ENCODE measurements at regions not wholly inside any gene's neighbourhood (a gene's known extent, or its start where the extent isn't known, plus 50 kb on each side); places are given as distances from the start of the nearest gene placed in this dataset.
"Not testable (repeated sequence)": the region's sequence is repeated elsewhere in the genome, so short reads cannot be mapped to it uniquely, and the experiment has no call there.

DNA sequence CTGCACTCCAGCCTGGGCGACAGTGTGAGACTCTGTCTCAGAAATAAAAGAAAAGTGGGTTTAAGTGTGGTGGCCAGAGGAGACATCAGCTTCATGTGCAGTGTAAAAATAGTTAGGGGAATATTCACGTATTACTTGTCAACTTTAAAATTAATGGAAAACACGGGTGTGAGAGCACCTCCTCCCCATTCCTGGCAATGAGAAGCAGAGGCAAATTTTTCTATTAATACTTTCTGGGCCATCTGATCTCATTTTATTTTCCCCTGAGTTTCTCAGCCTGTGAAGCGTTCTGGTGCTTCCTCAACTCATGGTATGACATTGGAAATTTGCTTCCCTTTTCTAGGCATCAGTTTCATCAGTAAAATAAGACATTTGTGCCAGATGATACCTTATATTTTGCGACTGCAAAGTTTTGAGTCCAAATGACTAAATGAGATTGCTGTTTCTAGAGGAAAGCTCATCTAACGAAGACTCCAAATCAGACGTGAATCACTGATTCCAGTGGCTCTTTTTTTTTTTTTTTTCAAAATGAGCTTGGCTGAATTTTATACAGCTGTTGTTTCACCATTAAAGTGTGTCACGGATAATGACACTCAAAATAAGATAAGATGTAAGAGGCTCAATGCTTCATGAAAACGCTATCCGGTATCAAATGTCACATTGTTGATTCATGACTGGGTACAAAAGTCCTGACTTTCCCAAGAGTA is 104.6 kb downstream of the MSX2 start:
- no peak for DNase-seq

DNA sequence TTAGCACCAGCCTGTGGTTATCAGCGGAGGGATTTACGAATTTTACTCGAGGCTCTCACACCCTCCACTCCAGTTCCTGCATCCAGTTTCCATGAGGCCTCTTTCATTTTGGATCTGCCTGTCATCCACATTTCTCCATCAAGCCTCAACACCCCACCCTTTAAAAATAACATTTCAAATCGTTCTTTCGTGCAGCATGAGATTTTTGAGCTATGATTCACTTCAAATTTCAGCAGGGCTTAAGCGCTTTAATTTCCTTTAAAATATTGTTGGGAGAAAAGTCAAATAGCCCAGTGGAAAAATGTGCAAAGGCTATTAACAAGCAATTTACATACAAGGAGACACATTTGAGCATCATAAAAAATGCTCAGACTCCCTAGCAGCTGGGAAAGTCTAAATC is 103.2 kb downstream of the MSX2 start:
- DNase-seq, result no peak

DNA sequence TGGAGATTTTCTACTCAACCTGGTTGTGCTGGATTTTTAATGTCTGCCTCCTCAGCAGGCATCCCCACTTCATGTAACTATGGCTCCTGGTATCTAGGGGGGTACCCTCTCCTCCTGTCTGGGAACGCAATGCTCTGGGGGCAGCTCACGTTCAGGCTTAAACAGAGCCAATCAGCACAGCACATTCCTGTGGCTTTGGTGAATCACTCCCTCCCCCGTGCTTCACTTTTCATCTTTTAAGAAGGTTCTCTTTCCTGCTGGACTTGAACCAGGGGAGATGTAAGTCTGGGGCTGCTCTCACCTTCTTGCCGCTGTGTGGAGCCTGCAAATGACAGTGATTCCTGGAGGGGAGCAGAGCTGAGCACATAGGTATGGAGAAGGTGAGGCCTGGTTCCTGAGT is 101.2 kb downstream of the MSX2 start:
- no peak for DNase-seq

DNA sequence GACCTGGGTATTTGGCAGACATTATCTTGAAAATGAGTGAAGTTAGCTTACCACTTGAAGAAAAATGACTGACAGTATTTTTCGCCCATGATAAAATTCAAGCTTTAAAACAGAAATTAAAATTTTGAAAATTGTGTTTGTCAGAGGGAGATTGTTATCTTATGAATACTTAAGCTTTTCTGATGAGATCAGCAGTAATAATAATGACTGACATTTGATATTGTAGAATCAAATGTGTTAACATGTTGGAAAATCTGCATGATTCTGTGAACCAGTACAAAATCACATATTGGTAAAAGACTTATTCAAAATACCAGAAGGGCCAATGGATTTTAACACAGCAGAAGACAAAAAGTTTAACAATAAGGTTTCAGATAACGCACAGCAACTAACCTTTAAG is 94.0 kb downstream of the MSX2 start:
- no peak for DNase-seq

DNA sequence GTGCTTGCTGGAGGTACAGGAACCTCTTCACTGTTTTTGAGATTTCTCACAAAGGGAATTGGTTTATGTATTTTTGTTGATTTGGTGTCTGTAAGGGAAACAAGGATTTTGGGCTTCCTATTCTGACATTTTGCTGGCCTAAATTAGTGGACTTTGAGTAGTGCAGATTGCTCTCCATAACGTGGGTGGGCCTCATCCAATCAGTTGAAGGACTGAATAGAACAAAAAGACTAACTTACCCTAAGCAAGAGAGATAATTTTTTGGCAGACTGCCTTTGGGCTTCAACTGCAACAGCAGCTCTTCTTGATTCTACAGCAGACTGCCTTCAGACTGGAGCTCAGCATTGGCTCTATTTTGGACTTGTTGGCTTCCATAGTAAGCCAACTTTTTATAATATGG is 93.2 kb downstream of the MSX2 start:
- no peak for DNase-seq

DNA sequence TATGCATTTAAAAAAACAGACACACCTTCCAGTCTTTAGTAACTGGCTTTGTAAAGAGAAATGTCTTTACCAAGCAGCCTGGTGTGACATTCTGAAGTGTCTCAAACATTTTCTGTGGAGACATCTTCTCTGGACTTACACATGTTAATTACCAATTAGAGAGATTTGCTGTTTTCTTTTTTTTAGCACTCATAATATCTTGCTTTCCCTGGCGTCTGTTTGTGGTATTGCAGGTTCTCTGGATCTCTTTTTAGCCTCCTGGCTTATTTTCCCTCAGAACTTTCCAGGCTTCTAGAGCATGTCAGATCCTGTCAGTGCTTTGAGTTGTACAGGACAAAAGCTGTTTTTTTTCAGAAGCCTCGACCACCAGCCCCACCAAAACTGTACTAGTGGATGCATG is 92.5 kb downstream of the MSX2 start:
- no peak for DNase-seq

DNA sequence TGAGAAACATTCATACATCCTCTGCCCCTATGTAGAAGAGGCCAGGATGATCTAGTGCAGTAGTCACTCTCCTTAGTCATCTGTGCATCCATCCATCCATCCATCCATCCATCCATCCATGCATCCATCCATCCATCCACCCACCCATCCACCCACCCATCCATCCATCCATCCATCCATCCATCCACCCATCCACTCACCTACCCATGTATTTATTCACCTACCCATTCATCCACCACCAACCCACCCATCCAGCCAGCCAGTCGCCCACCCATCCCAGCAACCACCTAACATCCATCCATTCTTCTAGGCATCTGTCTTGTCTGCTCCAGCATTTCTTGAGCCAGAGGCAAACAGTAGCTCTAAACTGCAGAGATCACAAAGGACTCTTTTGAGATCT is 87.1 kb downstream of the MSX2 start:
- no peak for DNase-seq

DNA sequence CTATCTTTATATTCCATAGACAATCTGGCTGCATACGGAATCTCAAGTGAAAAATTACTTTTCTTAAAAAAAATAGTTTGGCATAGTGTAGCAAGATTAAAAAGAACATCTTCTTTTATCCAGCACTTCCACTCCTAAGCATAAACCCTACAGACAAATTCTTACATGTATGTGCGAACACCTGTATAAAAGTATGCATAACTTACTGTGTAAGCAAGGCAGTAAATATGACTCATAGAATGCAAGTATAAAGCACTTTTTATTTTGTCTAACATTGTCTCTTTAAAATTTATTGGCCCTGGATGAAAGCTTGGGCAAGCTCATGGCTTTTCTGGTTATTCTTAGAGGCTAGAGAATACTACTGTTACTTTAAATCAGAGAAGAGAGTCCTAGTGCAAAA is 86.4 kb downstream of the MSX2 start:
- no peak for DNase-seq

DNA sequence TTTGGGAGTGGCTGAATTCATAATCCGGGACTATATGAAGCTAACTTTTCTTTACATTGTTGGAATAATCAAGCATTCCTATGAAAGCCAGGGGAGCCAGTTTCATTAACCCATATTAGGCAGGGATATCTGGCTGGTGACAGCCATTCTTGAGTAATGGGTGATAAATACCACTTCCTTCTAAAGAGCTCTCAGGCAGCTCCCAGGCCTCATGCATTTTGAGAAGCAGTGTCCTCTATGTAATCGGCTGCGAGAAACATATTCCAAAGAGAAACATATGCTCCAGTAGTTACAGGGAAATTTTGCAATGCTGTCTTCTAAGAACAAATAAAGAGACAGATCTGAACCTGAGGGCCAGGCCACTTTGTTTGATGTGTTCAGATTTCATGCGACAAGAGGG is 83.1 kb downstream of the MSX2 start:
- no peak for DNase-seq

DNA sequence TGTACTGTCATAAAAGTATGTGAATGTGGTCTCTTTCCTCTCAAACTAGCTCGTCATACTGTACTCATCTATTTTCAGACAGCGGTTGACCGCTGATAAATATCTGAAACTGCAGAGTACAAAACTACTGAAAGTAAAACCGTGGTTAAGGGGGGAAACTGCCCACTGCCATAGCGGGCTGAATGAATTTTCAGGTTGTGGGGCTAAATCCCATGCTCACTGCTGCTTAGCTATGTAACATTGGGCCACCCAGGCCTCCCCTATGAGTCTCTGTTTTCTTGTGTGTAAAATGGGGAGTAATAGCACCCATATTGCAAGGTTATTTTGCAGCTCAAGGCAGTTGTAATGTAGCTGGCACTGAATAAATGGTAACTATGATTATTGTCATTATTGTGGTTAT is 82.3 kb downstream of the MSX2 start:
- DNase-seq, result no peak

DNA sequence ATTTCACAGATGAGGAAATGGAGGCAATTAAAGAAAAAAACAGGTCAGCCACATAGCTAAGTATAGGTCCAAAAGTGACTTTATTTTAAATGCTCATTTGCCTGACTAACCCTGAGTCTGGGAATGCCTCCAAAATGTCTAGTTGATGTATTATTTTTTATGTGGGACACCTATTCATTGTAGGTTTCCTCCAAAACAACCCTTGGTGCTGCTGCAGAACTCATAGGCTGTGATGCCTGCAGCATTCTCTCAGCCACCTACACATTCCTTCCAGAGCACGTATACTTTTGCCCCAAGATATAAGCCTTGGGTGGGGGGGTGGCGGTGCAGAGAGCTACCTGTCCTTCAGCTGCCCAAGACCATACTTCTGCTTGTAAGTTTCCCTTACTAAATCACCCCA is 77.4 kb downstream of the MSX2 start:
- DNase-seq, result no peak

DNA sequence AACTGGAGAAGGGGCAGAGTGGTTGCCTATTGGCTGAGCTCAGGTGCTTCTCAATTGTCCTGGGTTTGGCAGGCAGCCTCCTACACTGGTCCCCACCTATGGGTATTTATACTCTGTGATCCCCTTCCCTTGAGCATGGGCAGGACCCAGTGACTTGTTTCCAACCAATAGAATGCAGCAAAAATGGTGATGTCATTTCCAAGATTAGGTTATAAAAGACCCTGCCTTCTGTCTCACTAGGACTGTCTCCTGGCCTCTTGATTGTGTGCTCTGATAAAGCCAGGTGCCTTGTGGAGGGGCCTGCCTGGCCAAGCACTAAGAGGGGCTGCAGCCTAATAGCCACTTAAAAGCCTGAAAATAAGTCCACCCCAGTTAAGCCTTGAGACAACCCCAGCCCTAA is 76.1 kb downstream of the MSX2 start:
- no peak for DNase-seq

DNA sequence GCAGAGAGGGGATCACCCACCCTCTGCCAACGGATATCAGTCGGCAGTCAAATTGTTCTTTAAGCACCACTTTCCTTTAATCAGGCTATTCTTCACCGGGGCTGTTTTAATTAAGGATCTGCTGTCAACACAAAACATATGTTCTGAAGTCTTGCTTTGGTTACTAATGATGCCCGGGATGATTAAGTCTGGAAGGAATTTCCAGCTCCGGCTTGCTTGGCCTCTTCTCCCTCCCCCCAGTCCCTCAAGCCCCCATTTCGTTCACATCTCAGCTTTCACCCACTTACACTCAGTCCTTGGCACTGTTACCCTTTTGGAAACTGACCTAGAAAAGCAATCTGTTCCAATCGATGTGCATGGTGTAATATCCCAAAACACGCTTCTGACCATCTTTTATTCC is 74.7 kb downstream of the MSX2 start:
- DNase-seq, result no peak

DNA sequence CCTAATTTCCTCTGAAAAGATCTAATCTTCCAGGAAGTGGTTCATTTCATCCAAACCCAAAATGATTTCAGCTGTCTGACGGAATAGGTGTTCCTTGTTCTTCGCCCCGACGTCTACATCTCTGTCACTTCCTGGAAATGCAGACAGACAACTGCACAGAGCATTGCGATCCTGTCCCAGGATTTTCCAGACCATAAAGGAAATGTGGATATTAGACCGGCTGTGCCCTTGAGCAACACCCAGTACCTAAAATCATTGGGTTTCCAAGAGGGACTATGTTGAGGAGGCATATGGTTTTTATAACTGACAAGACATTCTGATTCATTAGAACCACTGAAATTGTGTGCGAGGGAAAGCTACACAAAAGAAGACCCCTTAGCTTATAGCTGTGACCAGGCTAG is 74.2 kb downstream of the MSX2 start:
- no peak for DNase-seq

DNA sequence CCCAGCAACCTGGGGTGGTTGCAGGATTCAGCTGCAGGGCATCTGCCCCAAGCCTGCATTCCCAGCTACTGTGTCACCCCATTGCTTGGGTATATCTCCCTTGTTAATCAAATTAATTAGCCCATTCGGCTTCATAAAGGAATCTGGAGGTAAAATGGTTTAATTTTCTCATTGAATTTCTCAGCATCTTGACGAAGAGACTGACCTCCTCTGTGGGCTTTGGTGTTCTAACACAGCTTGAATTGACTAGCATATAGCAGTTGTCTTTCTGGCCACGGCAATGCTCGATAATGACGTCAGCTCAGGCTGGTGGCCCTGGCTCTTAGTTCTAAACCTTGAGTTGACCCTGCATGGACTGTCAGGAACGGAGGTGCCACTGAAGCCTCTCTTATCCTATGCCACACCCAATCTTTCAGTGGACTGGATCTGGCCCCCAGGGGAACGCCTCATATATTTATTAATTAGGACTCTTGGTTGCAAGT is 72.4 kb downstream of the MSX2 start:
- no peak for DNase-seq

DNA sequence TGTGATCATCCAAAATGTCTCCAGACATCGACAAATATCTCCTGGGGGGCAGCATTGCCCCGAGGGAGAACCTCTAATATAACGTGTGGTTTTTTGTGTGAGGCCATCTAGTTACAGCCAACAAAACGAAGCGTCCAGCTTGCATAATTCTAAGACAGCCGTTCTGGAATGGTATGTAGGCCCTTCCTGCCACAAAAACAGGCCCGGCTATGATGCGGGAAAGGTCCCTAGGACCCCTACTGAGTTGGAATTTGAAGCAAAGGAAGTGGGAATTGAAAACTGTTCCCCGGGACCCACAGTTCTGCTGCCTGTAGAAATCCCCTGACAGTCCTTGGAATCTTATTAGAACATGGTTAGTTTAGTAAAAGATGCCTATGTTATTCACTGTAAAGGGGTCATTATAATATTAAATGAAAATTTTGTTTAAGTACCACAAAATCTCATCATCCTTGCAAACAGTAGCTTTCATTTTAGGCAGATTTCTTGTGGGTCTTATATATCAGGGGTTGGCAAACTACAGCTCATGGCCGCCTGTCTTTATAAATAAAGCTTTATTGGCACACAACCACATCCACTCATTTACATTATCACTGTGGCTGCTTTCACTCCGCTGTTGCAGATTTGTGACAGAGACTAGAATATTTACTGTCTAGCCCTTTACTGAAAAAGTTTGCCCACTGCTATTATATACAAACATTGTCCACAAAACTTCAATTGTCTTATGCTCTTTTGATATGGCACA is 70.7 kb downstream of the MSX2 start:
- no peak for DNase-seq

DNA sequence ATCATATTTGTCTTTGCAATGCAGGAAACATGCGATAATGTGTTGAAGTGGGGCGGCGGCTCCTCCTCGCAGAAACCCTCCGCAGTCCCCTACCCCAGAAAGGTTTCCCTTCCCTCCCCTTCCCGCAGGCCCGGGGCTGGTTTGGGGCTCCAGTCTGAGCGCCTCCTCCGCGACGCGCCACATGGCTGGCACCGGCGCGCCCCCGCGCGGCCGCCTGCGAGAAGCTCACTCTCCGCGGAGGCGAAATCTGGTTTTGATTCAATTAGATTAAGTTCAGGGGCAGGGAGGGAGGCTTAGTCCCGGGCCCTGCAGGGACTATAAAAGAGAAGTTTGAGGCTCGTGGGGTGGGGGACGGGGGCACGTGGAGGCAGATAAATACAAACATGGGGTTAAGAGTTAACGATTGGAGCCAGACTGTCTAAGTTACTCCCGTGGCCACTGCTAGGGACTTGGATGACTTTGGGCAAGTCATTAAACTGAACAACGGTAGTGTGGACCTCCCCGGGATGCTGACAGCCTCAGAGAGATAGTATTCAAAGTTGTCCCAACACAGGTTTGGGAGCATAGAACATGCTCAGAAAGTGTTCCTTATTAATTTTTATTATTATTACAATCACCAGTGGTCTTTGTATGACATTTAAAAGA is 69.4 kb downstream of the MSX2 start:
- DNase-seq, result peak; percentile 37

DNA sequence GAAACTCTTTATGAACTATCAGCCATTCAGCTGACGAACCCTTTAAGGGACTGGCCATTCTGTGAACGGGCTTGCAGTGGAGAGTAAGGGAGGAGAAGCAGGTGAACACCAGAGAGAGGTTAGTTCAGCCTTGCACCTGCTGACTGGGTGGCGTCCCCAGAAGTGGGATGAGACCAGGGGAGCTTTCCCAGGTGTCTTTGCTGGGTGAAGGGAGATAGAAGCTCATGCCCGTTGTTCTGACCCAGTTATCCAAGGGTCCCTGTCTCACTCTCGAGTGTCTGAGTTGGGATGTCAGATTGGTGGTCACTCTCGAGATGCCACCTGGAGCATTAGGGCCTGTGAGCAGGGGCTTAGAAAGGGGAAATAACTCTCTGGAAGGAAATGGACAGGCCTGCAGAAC is 68.7 kb downstream of the MSX2 start:
- no peak for DNase-seq

DNA sequence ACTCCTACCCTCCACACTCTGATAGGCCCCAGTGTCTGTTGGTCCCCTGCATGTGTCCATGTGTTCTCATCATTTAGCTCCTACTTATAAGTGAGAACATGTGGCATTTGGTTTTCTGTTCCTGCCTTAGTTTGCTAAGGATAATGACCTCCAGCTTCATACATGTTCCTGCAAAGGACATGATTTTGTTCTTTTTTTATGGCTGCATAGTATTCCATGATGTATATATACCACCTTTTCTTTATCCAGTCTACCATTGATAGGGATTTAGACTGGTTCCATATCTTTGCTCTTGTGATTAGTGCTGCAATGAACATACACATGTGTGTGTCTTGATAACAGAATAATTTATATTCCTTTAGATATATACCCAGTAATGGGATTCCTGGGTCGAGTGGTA is 67.9 kb downstream of the MSX2 start:
- not testable (repeated sequence) for DNase-seq

DNA sequence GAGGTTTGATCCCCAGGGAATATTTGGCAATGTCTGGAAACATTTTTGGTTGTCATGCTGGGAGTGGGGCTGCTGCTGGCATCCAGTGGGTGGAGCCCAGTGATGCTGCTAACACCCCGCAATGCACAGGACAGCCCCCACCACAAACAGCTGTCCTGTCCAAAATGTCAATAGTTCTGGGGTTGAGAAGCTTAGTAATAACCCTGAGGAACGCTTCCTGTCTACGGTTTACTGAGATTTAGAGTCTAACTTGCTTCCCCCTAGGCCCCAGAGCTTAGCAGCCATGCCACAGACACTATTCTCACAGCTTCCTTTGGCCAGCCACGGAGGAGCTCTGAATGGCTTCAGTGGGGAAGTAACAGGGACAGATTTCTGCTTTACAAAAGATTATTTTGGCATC is 66.5 kb downstream of the MSX2 start:
- DNase-seq, result no peak

DNA sequence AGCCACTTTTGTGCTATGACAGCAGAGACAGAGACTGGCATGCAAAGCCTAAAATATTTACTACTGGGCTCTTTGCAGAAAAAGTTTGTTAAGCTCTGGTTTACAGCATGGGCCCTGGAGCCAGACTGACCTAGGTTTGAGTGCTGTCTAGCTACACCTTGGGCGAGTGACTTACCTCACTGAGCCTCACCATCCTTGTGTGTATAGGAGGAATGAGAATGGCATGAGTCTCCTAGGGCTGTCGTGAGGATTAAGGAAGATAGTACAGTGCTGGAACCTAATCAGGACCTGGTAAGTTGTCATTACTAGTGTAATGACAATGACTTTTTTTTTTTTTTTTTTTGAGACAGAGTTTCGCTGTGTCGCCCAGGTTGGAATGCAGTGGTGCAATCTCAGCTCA is 65.2 kb downstream of the MSX2 start:
- DNase-seq, result no peak

DNA sequence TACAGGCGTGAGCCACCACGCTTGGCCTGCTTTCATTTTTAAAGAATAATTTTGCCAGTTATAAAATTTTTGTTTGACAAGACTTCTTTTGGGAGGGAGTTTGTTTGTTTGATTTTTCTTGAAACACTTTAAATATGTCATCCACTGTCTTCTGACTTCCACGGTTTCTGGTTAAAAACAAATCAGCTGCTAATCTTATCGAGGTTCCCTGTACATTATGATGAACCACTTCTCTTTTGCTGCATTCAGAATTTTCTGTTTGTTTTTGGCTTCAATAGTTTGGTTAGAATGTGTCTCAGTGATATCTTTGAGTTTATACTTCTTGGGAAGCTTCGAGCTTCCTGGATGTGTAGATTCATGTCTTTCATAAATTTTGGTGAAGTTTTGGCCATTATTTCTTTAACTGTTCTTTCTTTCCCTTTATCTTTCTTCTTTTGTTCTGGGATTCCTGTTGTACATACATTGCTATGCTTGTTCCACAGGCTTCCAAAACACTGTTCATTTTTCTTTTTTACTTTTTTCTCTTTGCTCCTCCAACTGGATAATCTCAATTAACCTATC is 60.8 kb downstream of the MSX2 start:
- DNase-seq, result no peak
